K562 (cell line): ENCODE measurements at regions not wholly inside any gene's neighbourhood (a gene's known extent, or its start where the extent isn't known, plus 50 kb on each side); places are given as distances from the start of the nearest gene placed in this dataset.

Source experiments
- ATAC-seq: fragments of 200-7000 bp; cut with Tn5 transposase; 3 replicates; pipeline ENCODE4 v1.9.1; 2020; ENCODE audit warnings: moderate library complexity
- BruUV-seq: library from RNA; stranded (reverse); fragments of 400-500 nt; replicated peaks from 2 replicates; lab custom pipeline; 2021; lab: Mats Ljungman, UMichigan
- CTCF ChIA-PET: fragments of 300-600 bp; formaldehyde crosslinking; extraction: SDS; loops from one replicate; lab custom pipeline; 2021; ENCODE audit warnings: low intra/inter-chr PET ratio; lab: Yijun Ruan, JAX
- POLR2A ChIA-PET: fragments of 300-600, 350-650 bp; sonication (Branson Sonifier 250); formaldehyde crosslinking; extraction: SDS; loops from one replicate; lab custom pipeline; 2021; ENCODE audit warnings: antibody characterized with exemption, inconsistent platforms; lab: Yijun Ruan, JAX
- DNase-seq, 4 experiments: peaks; one replicate each; pipeline versions ENCODE4 v3.0.0 to v3.0.0-alpha.2; 2011 to 2018; ENCODE audit warnings: low spot score in 3 of 4, mixed read lengths in 3 of 4; ENCODE audit errors: extremely low read depth in 1 of 4
- FAIRE-seq: peaks from 2 replicates; lab custom pipeline; 2011; peaks lifted over from hg19 to GRCh38; lab: Jason Lieb, UNC
- H2AFZ ChIP-seq: 2 replicates; pipeline ENCODE4 v1.6.0; 2011; ENCODE audit warnings: low read depth, low read length, control low read depth, inconsistent platforms
- H3K27ac ChIP-seq: fragments of 200-600 bp; 3 replicates; pipeline ENCODE4 v1.8.0; 2011; ENCODE audit warnings: low read depth, mild to moderate bottlenecking, control low read depth, inconsistent platforms, low read length, moderate library complexity, mixed read lengths; ENCODE audit errors: extremely low read depth
- H3K27me3 ChIP-seq, 2 experiments: fragments of 300-600 bp in 1 of 2; 2 replicates in 1 of 2; 3 replicates in 1 of 2; pipeline versions ENCODE4 v1.6.0 to v1.8.0; 2011; ENCODE audit warnings: inconsistent platforms in 2 of 2, low read length in 2 of 2, mild to moderate bottlenecking in 1 of 2, mixed read lengths in 1 of 2, moderate library complexity in 1 of 2; ENCODE audit not compliant: control insufficient read depth in 2 of 2, insufficient read depth in 2 of 2
- H3K36me3 ChIP-seq: fragments of 300-600 bp; 3 replicates; pipeline ENCODE4 v1.8.0; 2011; ENCODE audit warnings: mild to moderate bottlenecking, low read length, inconsistent platforms; ENCODE audit not compliant: control insufficient read depth, insufficient read depth
- H3K4me1 ChIP-seq, 2 experiments: fragments of 200-600 bp in 1 of 2; replicated peaks in 1 of 2; 2 replicates in 1 of 2; 3 replicates in 1 of 2; pipeline versions ENCODE4 v1.5.1 to v1.8.0; 2011; ENCODE audit warnings: inconsistent platforms in 2 of 2, low read length in 2 of 2, mild to moderate bottlenecking in 1 of 2, mixed read lengths in 1 of 2, moderate library complexity in 1 of 2; ENCODE audit not compliant: control insufficient read depth in 2 of 2, insufficient read depth in 2 of 2
- H3K4me2 ChIP-seq: 2 replicates; pipeline ENCODE4 v1.6.1; 2011; ENCODE audit warnings: low read length, control low read depth, inconsistent platforms, mixed read lengths; ENCODE audit not compliant: insufficient read depth
- H3K4me3 ChIP-seq: fragments of 200-600 bp; sonication (generic), shearing (Covaris generic); 2 replicates; pipeline ENCODE4 v1.5.1; 2016; ENCODE audit warnings: control low read depth, inconsistent platforms
- H3K79me2 ChIP-seq: fragments of 200-600 bp; 3 replicates; pipeline ENCODE4 v1.8.0; 2011; ENCODE audit warnings: low read length, inconsistent platforms; ENCODE audit not compliant: control insufficient read depth, insufficient read depth
- H3K9ac ChIP-seq, 2 experiments: 2 replicates each; pipeline versions ENCODE4 v1.6.0 to v1.6.1; 2011; ENCODE audit warnings: low read depth in 2 of 2, low read length in 2 of 2, control low read depth in 1 of 2, inconsistent platforms in 1 of 2, mild to moderate bottlenecking in 1 of 2, mixed read lengths in 1 of 2; ENCODE audit not compliant: insufficient read depth in 1 of 2
- H3K9me1 ChIP-seq: one replicate; pipeline ENCODE4 v1.6.0; 2011; ENCODE audit warnings: inconsistent platforms, mild to moderate bottlenecking, low read length, moderate library complexity; ENCODE audit not compliant: control insufficient read depth, insufficient read depth
- H3K9me3 ChIP-seq: replicated peaks from 2 replicates; pipeline ENCODE4 v1.5.1; 2011; ENCODE audit warnings: low read depth, low read length, inconsistent platforms; ENCODE audit not compliant: control insufficient read depth, insufficient read depth
- H4K20me1 ChIP-seq: replicated peaks from 2 replicates; pipeline ENCODE4 v1.6.1; 2011; ENCODE audit warnings: low read length, inconsistent platforms, mixed read lengths; ENCODE audit not compliant: control insufficient read depth, insufficient read depth
- ELK1 ChIP-seq: sonication (generic); formaldehyde crosslinking; IDR thresholded peaks from 2 replicates; pipeline ENCODE4 v1.8.1; 2022; ENCODE audit warnings: missing genetic modification reagents
- FOXA3 ChIP-seq, 2 experiments: fragments of 450-650 bp in 1 of 2; sonication (generic) in 1 of 2; formaldehyde crosslinking; IDR thresholded peaks in 1 of 2; conservative IDR thresholded peaks in 1 of 2; 2 replicates each; pipeline versions ENCODE4 v1.4.0 to v1.8.0; 2020 to 2022; ENCODE audit warnings: mild to moderate bottlenecking in 2 of 2, missing genetic modification reagents in 1 of 2
- FOXO4 ChIP-seq: fragments of 450-650 bp; formaldehyde crosslinking; IDR thresholded peaks from 2 replicates; pipeline ENCODE4 v1.4.0; 2020; ENCODE audit warnings: mild to moderate bottlenecking, moderate library complexity
- NCOA2 ChIP-seq, 2 experiments: fragments of 450-650 bp; IDR thresholded peaks; 2 replicates each; pipeline ENCODE4 v1.6.1; 2018; ENCODE audit warnings: mild to moderate bottlenecking in 2 of 2, moderate library complexity in 1 of 2; ENCODE audit not compliant: partially characterized antibody in 2 of 2
- PHB ChIP-seq: fragments of 250-450 bp; sonication (Bioruptor Pico); IDR thresholded peaks from 2 replicates; pipeline ENCODE4 v1.5.0; 2021
- RFX1 ChIP-seq: fragments of 450-650 bp; IDR thresholded peaks from 2 replicates; pipeline ENCODE4 v1.6.1; 2016; ENCODE audit warnings: mild to moderate bottlenecking, moderate library complexity
- SAFB2 ChIP-seq: fragments of 200-400 bp; formaldehyde crosslinking; IDR thresholded peaks from 2 replicates; pipeline ENCODE4 v1.6.1; 2018; ENCODE audit warnings: borderline replicate concordance, low read length, low read depth, moderate library complexity; ENCODE audit not compliant: severe bottlenecking
- SIRT6 ChIP-seq: IDR thresholded peaks from one replicate; pipeline ENCODE4 v1.6.1; 2012; ENCODE audit warnings: low read depth, mild to moderate bottlenecking, control low read depth, inconsistent platforms, low read length, moderate library complexity
- XRCC4 ChIP-seq: IDR thresholded peaks from one replicate; pipeline ENCODE4 v1.6.1; 2011; ENCODE audit not compliant: insufficient read depth, insufficient read length; ENCODE audit errors: extremely low read depth
- ZKSCAN3 ChIP-seq: fragments of 250-450 bp; sonication (Bioruptor Pico); IDR thresholded peaks from 2 replicates; pipeline ENCODE4 v1.4.0; 2020
- WGBS: fragments of 100-300 bp; shearing (Covaris generic); methylation state at CpG from one replicate; pipeline ENCODE4 v1.1.6; 2016; ENCODE audit warnings: low coverage, mixed read lengths; ENCODE audit not compliant: insufficient coverage; ENCODE audit errors: missing lambda C conversion rate; 5-methylcytosine and 5-hydroxymethylcytosine counted together
- in situ Hi-C: fragments of 300-500 bp; cut with MboI; formaldehyde crosslinking; loops from 4 replicates; pipeline ENCODE4 v1.15.0; 2018; ENCODE audit warnings: inconsistent platforms, mixed read lengths
- intact Hi-C: fragments of 100-400 bp; cut with micrococcal nuclease; formaldehyde crosslinking; loops from 2 replicates; pipeline ENCODE4 v1.14.2; 2022
- TF ChIP-seq, protein P1 (sequence below): IDR thresholded peaks from 2 replicates; pipeline ENCODE4 v1.6.1; 2012; ENCODE audit warnings: low read depth, low read length, improper control_type of control experiment, borderline replicate concordance

DNA sequence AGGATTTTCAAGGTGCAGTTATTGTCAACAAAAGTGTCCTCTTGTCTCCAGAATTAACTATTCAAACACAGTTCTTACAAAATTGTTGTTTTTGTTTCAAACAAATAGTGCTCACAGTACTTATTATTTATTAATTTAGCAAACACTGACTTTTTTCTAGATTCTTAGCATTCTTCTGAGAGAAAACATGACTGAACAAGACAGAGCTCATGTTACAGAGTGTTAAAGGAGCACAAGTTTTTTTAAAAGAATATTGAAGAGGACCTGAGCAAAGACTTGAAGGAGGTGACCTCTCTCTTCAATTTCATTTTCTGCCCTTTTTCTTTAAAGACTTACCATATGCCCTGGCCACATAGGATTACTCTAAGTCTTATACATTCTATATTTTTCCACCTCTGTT lies 2220.3 kb upstream of the AGA start:
- no peak for ATAC-seq
- in situ Hi-C loops: no loop called here

GRCh38 chr4:179663641-179664429 lies 2221.6 kb upstream of the AGA start:
- no peaks in the 10 kb centered on the region for H3K79me2 ChIP-seq
- in situ Hi-C loops (no loop called here), intact Hi-C loops (no loop called here)
- WGBS: 0% methylated on average over 5 of the region's 6 CpGs
- no peak overlapping the region for H3K4me2 ChIP-seq
- no peaks in the 10 kb centered on the region for H3K27me3 ChIP-seq
- no peaks in the 10 kb centered on the region for H4K20me1 ChIP-seq
- ChIA-PET CTCF (no interaction called here), POLR2A (no interaction called here)
- H3K27ac ChIP-seq: no peak overlapping the region
- no peaks in the 10 kb centered on the region for H3K9me3 ChIP-seq
- FAIRE-seq (no peak), DNase-seq (no peak), ATAC-seq (no peak)
- no peak overlapping the region for H3K4me3 ChIP-seq
- no peak overlapping the region for H2AFZ ChIP-seq
- H3K36me3 ChIP-seq: no peaks in the 10 kb centered on the region
- no TSS peak for BruUV-seq
- H3K9me1 ChIP-seq: no peaks in the 10 kb centered on the region
- H3K4me1 ChIP-seq: no peaks in the 10 kb centered on the region
- no peak overlapping the region for H3K9ac ChIP-seq
- TF ChIP-seq XRCC4: no peak
- no peak for TF ChIP-seq NCOA2 (IDR thresholded peaks at IDR 0.05; ENCODE audit: partially characterized antibody in 2 of 2)
- TF ChIP-seq, protein P1, sequence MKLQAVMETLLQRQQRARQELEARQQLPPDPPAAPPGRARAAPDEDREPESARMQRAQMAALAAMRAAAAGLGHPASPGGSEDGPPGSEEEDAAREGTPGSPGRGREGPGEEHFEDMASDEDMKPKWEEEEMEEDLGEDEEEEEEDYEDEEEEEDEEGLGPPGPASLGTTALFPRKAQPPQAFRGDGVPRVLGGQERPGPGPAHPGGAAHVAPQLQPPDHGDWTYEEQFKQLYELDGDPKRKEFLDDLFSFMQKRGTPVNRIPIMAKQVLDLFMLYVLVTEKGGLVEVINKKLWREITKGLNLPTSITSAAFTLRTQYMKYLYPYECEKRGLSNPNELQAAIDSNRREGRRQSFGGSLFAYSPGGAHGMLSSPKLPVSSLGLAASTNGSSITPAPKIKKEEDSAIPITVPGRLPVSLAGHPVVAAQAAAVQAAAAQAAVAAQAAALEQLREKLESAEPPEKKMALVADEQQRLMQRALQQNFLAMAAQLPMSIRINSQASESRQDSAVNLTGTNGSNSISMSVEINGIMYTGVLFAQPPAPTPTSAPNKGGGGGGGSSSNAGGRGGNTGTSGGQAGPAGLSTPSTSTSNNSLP: no peak
- TF ChIP-seq FOXO4: no peak
- TF ChIP-seq RFX1: no peak
- TF ChIP-seq FOXA3 (CRISPR knock-in tag; conservative IDR thresholded peaks at IDR 0.05 in 1 of 2, IDR thresholded peaks at IDR 0.05 in 1 of 2): no peak
- TF ChIP-seq SAFB2: no peak
- no peak for TF ChIP-seq ZKSCAN3 (CRISPR knock-in tag)

More for the DNA sequence above, 2220.3 kb upstream of the AGA start:
- POLR2A ChIA-PET: no interaction called here
- BruUV-seq: no TSS peak
- no peaks in the 10 kb centered on the region for H4K20me1 ChIP-seq
- H3K9ac ChIP-seq: no peak overlapping the region
- no peaks in the 10 kb centered on the region for H3K36me3 ChIP-seq
- no peak overlapping the region for H3K4me2 ChIP-seq
- no peaks in the 10 kb centered on the region for H3K4me1 ChIP-seq
- TF ChIP-seq SIRT6 (no peak), PHB (CRISPR knock-in tag) (no peak), ELK1 (CRISPR knock-in tag) (no peak)
- H3K27ac ChIP-seq: no peak overlapping the region
- H3K9me1 ChIP-seq: no peaks in the 10 kb centered on the region
- H3K27me3 ChIP-seq: no peaks in the 10 kb centered on the region
- no peaks in the 10 kb centered on the region for H3K9me3 ChIP-seq
- no peak overlapping the region for H2AFZ ChIP-seq
- DNase-seq: no peak
- no peaks in the 10 kb centered on the region for H3K79me2 ChIP-seq
- intact Hi-C loops: no loop called here
- H3K4me3 ChIP-seq: no peak overlapping the region
- no peak for FAIRE-seq
- CTCF ChIA-PET: no interaction called here
